Liver (tissue), 3 donors: ENCODE measurements at regions not wholly inside any gene's neighbourhood (a gene's known extent, or its start where the extent isn't known, plus 50 kb on each side); places are given as distances from the start of the nearest gene placed in this dataset.

Experiments used
- ATF3 ChIP-seq: IDR thresholded peaks from 2 replicates; pipeline ENCODE4 v1.6.1; 2016; ENCODE audit warnings: antibody characterized with exemption
- CTCF ChIP-seq: fragments of 150-350 bp; IDR thresholded peaks from 2 replicates; pipeline ENCODE4 v1.5.1; 2017; ENCODE audit warnings: improper control_type of control experiment, low read depth, low read length; ENCODE audit not compliant: missing input control
- JUND ChIP-seq, 2 donors: IDR thresholded peaks; 2 replicates each; pipeline ENCODE4 v1.6.1; 2016; ENCODE audit warnings: antibody characterized with exemption in 2 of 2
- TF ChIP-seq, protein P1 (sequence below): IDR thresholded peaks from 2 replicates; pipeline ENCODE4 v1.6.1; 2016; ENCODE audit warnings: antibody characterized with exemption, mild to moderate bottlenecking
- TF ChIP-seq, protein P2 (sequence below): IDR thresholded peaks from 2 replicates; pipeline ENCODE4 v1.6.1; 2016; ENCODE audit warnings: antibody characterized with exemption
- donor health status: healthy.
- donor health status: healthy.

DNA sequence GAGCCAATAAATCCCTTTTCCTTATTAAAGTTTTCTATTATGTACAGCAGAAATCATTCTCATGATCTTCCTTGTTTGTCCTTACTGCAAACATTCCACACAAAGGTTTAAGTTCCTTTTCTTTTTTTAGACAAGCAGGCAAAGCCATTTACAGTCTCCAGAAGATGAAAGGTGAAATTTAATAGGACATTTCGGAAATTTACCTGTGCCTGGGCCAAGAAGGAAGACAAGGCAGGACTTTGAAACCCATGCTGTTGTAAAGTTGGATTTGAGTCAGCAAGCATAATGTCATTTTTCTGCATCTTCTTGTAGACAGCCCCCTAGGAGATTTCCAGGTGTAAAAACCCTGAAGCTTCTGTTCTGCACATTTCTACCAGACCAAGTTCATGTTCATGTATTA, 188.1 kb downstream of the PAPSS1 start:
- TF ChIP-seq CTCF (no peak), ATF3 (no peak), JUND (IDR thresholded peaks at IDR 0.05) (no peak)
- TF ChIP-seq, protein P1, sequence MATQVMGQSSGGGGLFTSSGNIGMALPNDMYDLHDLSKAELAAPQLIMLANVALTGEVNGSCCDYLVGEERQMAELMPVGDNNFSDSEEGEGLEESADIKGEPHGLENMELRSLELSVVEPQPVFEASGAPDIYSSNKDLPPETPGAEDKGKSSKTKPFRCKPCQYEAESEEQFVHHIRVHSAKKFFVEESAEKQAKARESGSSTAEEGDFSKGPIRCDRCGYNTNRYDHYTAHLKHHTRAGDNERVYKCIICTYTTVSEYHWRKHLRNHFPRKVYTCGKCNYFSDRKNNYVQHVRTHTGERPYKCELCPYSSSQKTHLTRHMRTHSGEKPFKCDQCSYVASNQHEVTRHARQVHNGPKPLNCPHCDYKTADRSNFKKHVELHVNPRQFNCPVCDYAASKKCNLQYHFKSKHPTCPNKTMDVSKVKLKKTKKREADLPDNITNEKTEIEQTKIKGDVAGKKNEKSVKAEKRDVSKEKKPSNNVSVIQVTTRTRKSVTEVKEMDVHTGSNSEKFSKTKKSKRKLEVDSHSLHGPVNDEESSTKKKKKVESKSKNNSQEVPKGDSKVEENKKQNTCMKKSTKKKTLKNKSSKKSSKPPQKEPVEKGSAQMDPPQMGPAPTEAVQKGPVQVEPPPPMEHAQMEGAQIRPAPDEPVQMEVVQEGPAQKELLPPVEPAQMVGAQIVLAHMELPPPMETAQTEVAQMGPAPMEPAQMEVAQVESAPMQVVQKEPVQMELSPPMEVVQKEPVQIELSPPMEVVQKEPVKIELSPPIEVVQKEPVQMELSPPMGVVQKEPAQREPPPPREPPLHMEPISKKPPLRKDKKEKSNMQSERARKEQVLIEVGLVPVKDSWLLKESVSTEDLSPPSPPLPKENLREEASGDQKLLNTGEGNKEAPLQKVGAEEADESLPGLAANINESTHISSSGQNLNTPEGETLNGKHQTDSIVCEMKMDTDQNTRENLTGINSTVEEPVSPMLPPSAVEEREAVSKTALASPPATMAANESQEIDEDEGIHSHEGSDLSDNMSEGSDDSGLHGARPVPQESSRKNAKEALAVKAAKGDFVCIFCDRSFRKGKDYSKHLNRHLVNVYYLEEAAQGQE, result no peak
- TF ChIP-seq, protein P2, sequence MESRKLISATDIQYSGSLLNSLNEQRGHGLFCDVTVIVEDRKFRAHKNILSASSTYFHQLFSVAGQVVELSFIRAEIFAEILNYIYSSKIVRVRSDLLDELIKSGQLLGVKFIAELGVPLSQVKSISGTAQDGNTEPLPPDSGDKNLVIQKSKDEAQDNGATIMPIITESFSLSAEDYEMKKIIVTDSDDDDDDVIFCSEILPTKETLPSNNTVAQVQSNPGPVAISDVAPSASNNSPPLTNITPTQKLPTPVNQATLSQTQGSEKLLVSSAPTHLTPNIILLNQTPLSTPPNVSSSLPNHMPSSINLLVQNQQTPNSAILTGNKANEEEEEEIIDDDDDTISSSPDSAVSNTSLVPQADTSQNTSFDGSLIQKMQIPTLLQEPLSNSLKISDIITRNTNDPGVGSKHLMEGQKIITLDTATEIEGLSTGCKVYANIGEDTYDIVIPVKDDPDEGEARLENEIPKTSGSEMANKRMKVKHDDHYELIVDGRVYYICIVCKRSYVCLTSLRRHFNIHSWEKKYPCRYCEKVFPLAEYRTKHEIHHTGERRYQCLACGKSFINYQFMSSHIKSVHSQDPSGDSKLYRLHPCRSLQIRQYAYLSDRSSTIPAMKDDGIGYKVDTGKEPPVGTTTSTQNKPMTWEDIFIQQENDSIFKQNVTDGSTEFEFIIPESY, result no peak
